ENCODE measurements at regions not wholly inside any gene's neighbourhood (a gene's known extent, or its start where the extent isn't known, plus 50 kb on each side); places are given as distances from the start of the nearest gene placed in this dataset.

GRCh38 chr5:20300110-20300509 is 312.1 kb upstream of the CDH18 start:
- Histone ChIP-seq H3K4me2 (replicated peaks; ENCODE audit: low read depth, low read length, poor library complexity, severe bottlenecking) (no peak overlapping the region), H3K27me3 (replicated peaks in 1 of 4; ENCODE audit: control extremely low read depth in 1 of 4, control insufficient read depth in 3 of 4, insufficient read depth in 4 of 4, low read length in 3 of 4) (no peaks in the 10 kb centered on the region), H3K27ac (ENCODE audit: low read length in 2 of 2) (no peak overlapping the region), H3K79me2 (ENCODE audit: control insufficient read depth, insufficient read depth, low read length) (no peaks in the 10 kb centered on the region), H4K20me1 (ENCODE audit: control insufficient read depth, insufficient read depth, low read length, poor library complexity, severe bottlenecking) (no peaks in the 10 kb centered on the region), H3K36me3 (replicated peaks in 1 of 2; ENCODE audit: control extremely low read depth in 1 of 2, control insufficient read depth in 1 of 2, extremely low read depth in 1 of 2, insufficient read depth in 2 of 2, low read length in 1 of 2) (no peaks in the 10 kb centered on the region), H2AFZ (ENCODE audit: insufficient read depth, low read depth, low read length, poor library complexity, severe bottlenecking) (no peak overlapping the region), H3K4me3 (ENCODE audit: control extremely low read depth in 1 of 5, extremely low read depth in 1 of 5, insufficient read depth in 1 of 5, low read depth in 2 of 5, low read length in 4 of 5) (no peak overlapping the region), H3K4me1 (ENCODE audit: control insufficient read depth in 2 of 2, insufficient read depth in 2 of 2, low read length in 2 of 2) (no peaks in the 10 kb centered on the region), H3K9ac (ENCODE audit: low read length) (no peak overlapping the region), H3K9me3 (ENCODE audit: control extremely low read depth in 1 of 3, control insufficient read depth in 2 of 3, insufficient read depth in 1 of 3, low read length in 2 of 3) (no peaks in the 10 kb centered on the region)
- POLR2A ChIA-PET, result no interaction called here
- Mint-ChIP-seq H3K4me1 (no peaks in the 10 kb centered on the region), H3K4me3 (no peak overlapping the region), H3K27ac (no peak overlapping the region), H3K9me3 (ENCODE audit: insufficient read depth) (peaks cover 4% of the 10 kb centered on the region), H3K27me3 (no peaks in the 10 kb centered on the region)
- intact Hi-C loops (cut with micrococcal nuclease), result no loop called here
- ATAC-seq (ENCODE audit: low read depth) (no peak), DNase-seq (no peak)
- TF ChIP-seq CTCF (IDR thresholded peaks at IDR 0.05) (no peak), EZH2 (IDR thresholded peaks at IDR 0.05; ENCODE audit: borderline replicate concordance, insufficient read depth, low read depth, low read length, poor library complexity, severe bottlenecking) (no peak)
- WGBS (ENCODE audit: insufficient coverage), result no CpG with 5 or more reads among the region's 4 CpGs
- CTCF ChIA-PET, result no interaction called here

- ChIA-PET POLR2A (no interaction called here), CTCF (no interaction called here)
- Mint-ChIP-seq H3K27me3 (no peaks in the 10 kb centered on the region), H3K4me3 (no peak overlapping the region), H3K9me3 (ENCODE audit: insufficient read depth) (no peaks in the 10 kb centered on the region), H3K4me1 (no peaks in the 10 kb centered on the region), H3K27ac (no peak overlapping the region)
- no peak overlapping the region for H3K9ac ChIP-seq (ENCODE audit: low read length)
- no peaks in the 10 kb centered on the region for H3K9me3 ChIP-seq (ENCODE audit: control extremely low read depth in 1 of 3, control insufficient read depth in 2 of 3, insufficient read depth in 1 of 3, low read length in 2 of 3)
- no peaks in the 10 kb centered on the region for H3K36me3 ChIP-seq (replicated peaks in 1 of 2; ENCODE audit: control extremely low read depth in 1 of 2, control insufficient read depth in 1 of 2, extremely low read depth in 1 of 2, insufficient read depth in 2 of 2, low read length in 1 of 2)
- H3K27ac ChIP-seq (ENCODE audit: low read length in 2 of 2), result no peak overlapping the region
- H3K4me1 ChIP-seq (ENCODE audit: control insufficient read depth in 2 of 2, insufficient read depth in 2 of 2, low read length in 2 of 2), result no peaks in the 10 kb centered on the region
- no peak overlapping the region for H2AFZ ChIP-seq (ENCODE audit: insufficient read depth, low read depth, low read length, poor library complexity, severe bottlenecking)
- H3K4me3 ChIP-seq (ENCODE audit: control extremely low read depth in 1 of 5, extremely low read depth in 1 of 5, insufficient read depth in 1 of 5, low read depth in 2 of 5, low read length in 4 of 5), result no peak overlapping the region
- H4K20me1 ChIP-seq (ENCODE audit: control insufficient read depth, insufficient read depth, low read length, poor library complexity, severe bottlenecking), result no peaks in the 10 kb centered on the region
- TF ChIP-seq CTCF (IDR thresholded peaks at IDR 0.05) (no peak), EZH2 (IDR thresholded peaks at IDR 0.05; ENCODE audit: borderline replicate concordance, insufficient read depth, low read depth, low read length, poor library complexity, severe bottlenecking) (no peak)
- H3K27me3 ChIP-seq (replicated peaks in 1 of 4; ENCODE audit: control extremely low read depth in 1 of 4, control insufficient read depth in 3 of 4, insufficient read depth in 4 of 4, low read length in 3 of 4), result no peaks in the 10 kb centered on the region
- intact Hi-C loops (cut with micrococcal nuclease), result no loop called here
- no peak overlapping the region for H3K4me2 ChIP-seq (replicated peaks; ENCODE audit: low read depth, low read length, poor library complexity, severe bottlenecking)
- H3K79me2 ChIP-seq (ENCODE audit: control insufficient read depth, insufficient read depth, low read length), result no peaks in the 10 kb centered on the region
- ATAC-seq (ENCODE audit: low read depth) (no peak), DNase-seq (no peak)
Observed at GRCh38 chr5:20294696-20295095, 306.7 kb upstream of the CDH18 start.

All from B cell (primary cell).